ENCODE measurements at regions not wholly inside any gene's neighbourhood (a gene's known extent, or its start where the extent isn't known, plus 50 kb on each side); places are given as distances from the start of the nearest gene placed in this dataset.
"Not testable (repeated sequence)": the region's sequence is repeated elsewhere in the genome, so short reads cannot be mapped to it uniquely, and the experiment has no call there.

- not testable (repeated sequence) for TF ChIP-seq CTCF (conservative IDR thresholded peaks at IDR 0.05; ENCODE audit: low read depth, low read length); EZH2 (IDR thresholded peaks at IDR 0.05; ENCODE audit: borderline replicate concordance, low read depth, low read length, poor library complexity, severe bottlenecking)
These were observed 330.4 kb downstream of the NAF1 start for GRCh38 chr4:162836258-162836657.

Measured in A673 (cell line).